Neural progenitor cell (in vitro differentiated cells): ENCODE measurements at regions not wholly inside any gene's neighbourhood (a gene's known extent, or its start where the extent isn't known, plus 50 kb on each side); places are given as distances from the start of the nearest gene placed in this dataset.

Source experiments
- DNase-seq: peaks from one replicate; pipeline ENCODE4 v3.0.0-alpha.2; 2016; ENCODE audit warnings: low spot score
- H2AFZ ChIP-seq: fragments of 200-600 bp; sonication (generic); replicated peaks from 2 replicates; pipeline ENCODE4 v1.6.1; 2016; ENCODE audit warnings: antibody characterized with exemption
- H3F3A ChIP-seq: fragments of 200-600 bp; sonication (generic); 2 replicates; pipeline ENCODE4 v1.6.1; 2016; ENCODE audit warnings: antibody characterized with exemption, low read depth
- H3K27ac ChIP-seq: fragments of 200-600 bp; sonication (generic); 2 replicates; pipeline ENCODE4 v1.5.1; 2016; ENCODE audit warnings: mild to moderate bottlenecking
- H3K27me3 ChIP-seq: fragments of 200-600 bp; sonication (generic); 2 replicates; pipeline ENCODE4 v1.6.1; 2016; ENCODE audit warnings: mild to moderate bottlenecking, moderate library complexity
- H3K36me3 ChIP-seq: fragments of 200-600 bp; sonication (generic); 2 replicates; pipeline ENCODE4 v1.5.1; 2016
- H3K4me1 ChIP-seq: fragments of 200-600 bp; sonication (generic); 2 replicates; pipeline ENCODE4 v1.6.1; 2016; ENCODE audit warnings: mixed run types
- H3K4me2 ChIP-seq: fragments of 200-600 bp; sonication (generic); 2 replicates; pipeline ENCODE4 v1.6.1; 2016
- H3K4me3 ChIP-seq: fragments of 200-600 bp; sonication (generic); 2 replicates; pipeline ENCODE4 v1.5.1; 2016
- H3K79me2 ChIP-seq: fragments of 200-600 bp; sonication (generic); 2 replicates; pipeline ENCODE4 v1.6.1; 2016; ENCODE audit warnings: low read depth
- H3K9ac ChIP-seq: fragments of 200-600 bp; sonication (generic); 2 replicates; pipeline ENCODE4 v1.6.1; 2016
- H3K9me3 ChIP-seq: fragments of 200-600 bp; sonication (generic); 2 replicates; pipeline ENCODE4 v1.5.1; 2016; ENCODE audit warnings: low read depth
- H4K20me1 ChIP-seq: fragments of 200-600 bp; sonication (generic); 2 replicates; pipeline ENCODE4 v1.6.1; 2016; ENCODE audit warnings: low read depth
- H3K27ac Mint-ChIP-seq: 3 replicates; pipeline ENCODE4 v1.8.0; 2021; ENCODE audit warnings: mixed read lengths
- H3K27me3 Mint-ChIP-seq: 2 replicates; pipeline ENCODE4 v1.8.0; 2022; ENCODE audit warnings: low read depth, mild to moderate bottlenecking, inconsistent platforms, moderate library complexity, mixed read lengths; ENCODE audit not compliant: insufficient read depth
- H3K36me3 Mint-ChIP-seq: 3 replicates; pipeline ENCODE4 v1.8.0; 2021; ENCODE audit warnings: mixed read lengths
- H3K4me1 Mint-ChIP-seq: 3 replicates; pipeline ENCODE4 v1.8.0; 2021; ENCODE audit warnings: mixed read lengths
- H3K4me3 Mint-ChIP-seq: 3 replicates; pipeline ENCODE4 v1.8.0; 2021; ENCODE audit warnings: mild to moderate bottlenecking, moderate library complexity, mixed read lengths
- H3K9me3 Mint-ChIP-seq: 3 replicates; pipeline ENCODE4 v1.8.0; 2020; ENCODE audit warnings: mixed read lengths
- EZH2 ChIP-seq: fragments of 200-600 bp; sonication (generic); IDR thresholded peaks from 2 replicates; pipeline ENCODE4 v1.6.1; 2017; ENCODE audit warnings: antibody characterized with exemption, mild to moderate bottlenecking, moderate library complexity
- EZH2phosphoT487 ChIP-seq: fragments of 200-600 bp; sonication (generic); IDR thresholded peaks from 2 replicates; pipeline ENCODE4 v1.6.1; 2017; ENCODE audit warnings: antibody characterized with exemption
- TF ChIP-seq, protein P1 (sequence below): fragments of 200-600 bp; sonication (generic); IDR thresholded peaks from 2 replicates; pipeline ENCODE4 v1.5.1; 2017; ENCODE audit warnings: antibody characterized with exemption, mild to moderate bottlenecking

DNA sequence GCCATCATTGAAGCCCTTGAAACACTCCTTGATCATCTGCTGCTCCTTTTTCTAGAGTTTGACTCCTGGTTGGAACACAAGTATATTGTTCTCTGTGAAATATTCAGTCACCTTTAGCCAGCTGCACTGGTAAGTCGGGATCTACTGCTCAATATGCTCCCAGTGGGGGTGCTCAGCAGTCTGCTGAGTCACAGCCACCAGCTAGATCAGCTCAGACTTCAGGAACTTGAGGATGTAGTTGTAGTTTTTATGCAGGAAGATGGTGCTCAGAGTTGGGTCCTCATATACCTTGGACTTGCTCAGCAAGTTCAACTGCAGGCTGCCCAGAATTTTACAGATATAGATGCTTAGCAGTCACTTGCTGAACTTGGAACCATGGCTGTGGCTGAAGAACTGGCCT is 202.5 kb upstream of the RPL34 start:
- Histone ChIP-seq H3F3A (no peaks in the 10 kb centered on the region), H3K9ac (no peak overlapping the region), H3K27ac (no peak overlapping the region), H3K4me1 (no peaks in the 10 kb centered on the region), H3K27me3 (no peaks in the 10 kb centered on the region), H3K4me3 (no peak overlapping the region), H3K36me3 (no peaks in the 10 kb centered on the region), H3K9me3 (peaks cover 4% of the 10 kb centered on the region), H2AFZ (no peak overlapping the region), H4K20me1 (no peaks in the 10 kb centered on the region), H3K79me2 (no peaks in the 10 kb centered on the region), H3K4me2 (no peak overlapping the region)
- H3K27me3 Mint-ChIP-seq: peaks cover 5% of the 10 kb centered on the region
- DNase-seq: no peak
- H3K4me3 Mint-ChIP-seq: no peak overlapping the region
- H3K9me3 Mint-ChIP-seq: peaks cover 6% of the 10 kb centered on the region
- TF ChIP-seq, protein P1, sequence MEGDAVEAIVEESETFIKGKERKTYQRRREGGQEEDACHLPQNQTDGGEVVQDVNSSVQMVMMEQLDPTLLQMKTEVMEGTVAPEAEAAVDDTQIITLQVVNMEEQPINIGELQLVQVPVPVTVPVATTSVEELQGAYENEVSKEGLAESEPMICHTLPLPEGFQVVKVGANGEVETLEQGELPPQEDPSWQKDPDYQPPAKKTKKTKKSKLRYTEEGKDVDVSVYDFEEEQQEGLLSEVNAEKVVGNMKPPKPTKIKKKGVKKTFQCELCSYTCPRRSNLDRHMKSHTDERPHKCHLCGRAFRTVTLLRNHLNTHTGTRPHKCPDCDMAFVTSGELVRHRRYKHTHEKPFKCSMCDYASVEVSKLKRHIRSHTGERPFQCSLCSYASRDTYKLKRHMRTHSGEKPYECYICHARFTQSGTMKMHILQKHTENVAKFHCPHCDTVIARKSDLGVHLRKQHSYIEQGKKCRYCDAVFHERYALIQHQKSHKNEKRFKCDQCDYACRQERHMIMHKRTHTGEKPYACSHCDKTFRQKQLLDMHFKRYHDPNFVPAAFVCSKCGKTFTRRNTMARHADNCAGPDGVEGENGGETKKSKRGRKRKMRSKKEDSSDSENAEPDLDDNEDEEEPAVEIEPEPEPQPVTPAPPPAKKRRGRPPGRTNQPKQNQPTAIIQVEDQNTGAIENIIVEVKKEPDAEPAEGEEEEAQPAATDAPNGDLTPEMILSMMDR: no peak
- TF ChIP-seq EZH2: no peak
- no peak for TF ChIP-seq EZH2phosphoT487
- peak overlapping the region; percentile 93 for H3K27ac Mint-ChIP-seq
- H3K36me3 Mint-ChIP-seq: peaks cover 2% of the 10 kb centered on the region
- H3K4me1 Mint-ChIP-seq: peaks cover 3% of the 10 kb centered on the region

DNA sequence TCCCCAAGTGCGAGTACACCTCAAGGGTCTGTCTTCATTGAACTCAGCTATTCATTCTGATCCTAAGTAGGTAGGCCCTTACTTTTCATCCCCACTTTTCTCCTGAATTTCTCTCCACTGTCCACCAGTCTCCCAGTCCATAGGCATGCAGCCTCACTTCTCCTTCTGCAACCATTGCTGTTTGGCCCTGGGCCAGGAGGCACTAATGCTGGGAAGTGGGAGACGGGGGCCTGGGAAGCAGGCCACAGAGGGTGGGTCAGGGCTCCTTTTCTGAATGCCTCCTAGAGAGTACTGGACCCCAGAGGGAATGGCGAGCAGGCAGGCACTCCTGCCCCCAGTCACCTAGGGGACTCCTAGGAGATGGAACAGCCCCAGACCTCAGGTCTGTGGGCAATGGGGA is 203.5 kb upstream of the RPL34 start:
- no peak overlapping the region for H3K27ac Mint-ChIP-seq
- Histone ChIP-seq H2AFZ (no peak overlapping the region), H3K36me3 (no peaks in the 10 kb centered on the region), H3K79me2 (no peaks in the 10 kb centered on the region), H3F3A (no peaks in the 10 kb centered on the region), H3K4me1 (no peaks in the 10 kb centered on the region), H3K4me2 (no peak overlapping the region), H3K4me3 (no peak overlapping the region), H4K20me1 (no peaks in the 10 kb centered on the region), H3K27ac (no peak overlapping the region), H3K27me3 (no peaks in the 10 kb centered on the region), H3K9ac (no peak overlapping the region), H3K9me3 (no peaks in the 10 kb centered on the region)
- H3K36me3 Mint-ChIP-seq: peaks cover 2% of the 10 kb centered on the region
- H3K4me3 Mint-ChIP-seq: no peak overlapping the region
- TF ChIP-seq, protein P1: no peak
- TF ChIP-seq EZH2phosphoT487: no peak
- TF ChIP-seq EZH2: no peak
- H3K4me1 Mint-ChIP-seq: peaks cover 3% of the 10 kb centered on the region
- H3K9me3 Mint-ChIP-seq: peaks cover under 1% of the 10 kb centered on the region
- H3K27me3 Mint-ChIP-seq: peaks cover 7% of the 10 kb centered on the region
- no peak for DNase-seq

DNA sequence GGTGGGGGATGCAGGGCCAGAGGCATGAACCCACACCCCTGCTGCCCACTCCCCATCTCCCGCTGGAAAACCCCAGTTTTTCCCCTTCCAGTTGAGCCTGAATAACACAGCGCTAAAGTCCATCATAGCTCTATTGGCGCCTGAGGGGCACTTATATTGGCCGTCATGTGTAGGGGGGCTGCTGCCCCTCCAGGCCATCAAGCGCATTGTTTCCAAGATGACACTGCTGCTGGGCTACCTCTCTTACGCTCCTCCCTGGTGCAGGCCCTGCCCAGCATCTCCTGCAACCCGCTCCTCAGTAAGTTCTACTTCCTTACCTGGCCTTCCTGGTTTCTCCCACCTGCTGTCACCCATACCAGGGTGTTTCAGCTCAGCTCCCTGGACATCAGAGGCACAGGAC is 205.0 kb upstream of the RPL34 start:
- no peak for DNase-seq
- Mint-ChIP-seq H3K27me3 (peaks cover 7% of the 10 kb centered on the region), H3K27ac (no peak overlapping the region), H3K4me3 (no peak overlapping the region), H3K9me3 (no peaks in the 10 kb centered on the region), H3K36me3 (peaks cover 2% of the 10 kb centered on the region), H3K4me1 (peaks cover 14% of the 10 kb centered on the region)
- Histone ChIP-seq H2AFZ (no peak overlapping the region), H3K79me2 (no peaks in the 10 kb centered on the region), H3K4me1 (peaks cover 12% of the 10 kb centered on the region), H3K4me2 (no peak overlapping the region), H3K36me3 (no peaks in the 10 kb centered on the region), H3K27me3 (no peaks in the 10 kb centered on the region), H3K9ac (no peak overlapping the region), H3F3A (peaks cover 3% of the 10 kb centered on the region), H3K4me3 (no peak overlapping the region), H4K20me1 (no peaks in the 10 kb centered on the region), H3K9me3 (no peaks in the 10 kb centered on the region), H3K27ac (no peak overlapping the region)
- TF ChIP-seq, protein P1: no peak
- TF ChIP-seq EZH2 (no peak), EZH2phosphoT487 (no peak)
